EL (cell line): ENCODE measurements at regions not wholly inside any gene's neighbourhood (a gene's known extent, or its start where the extent isn't known, plus 50 kb on each side); places are given as distances from the start of the nearest gene placed in this dataset.
"Not testable (repeated sequence)": the region's sequence is repeated elsewhere in the genome, so short reads cannot be mapped to it uniquely, and the experiment has no call there.

Source experiments
- DNase-seq: peaks from one replicate; pipeline ENCODE4 v3.0.0-alpha.2; 2016

DNA sequence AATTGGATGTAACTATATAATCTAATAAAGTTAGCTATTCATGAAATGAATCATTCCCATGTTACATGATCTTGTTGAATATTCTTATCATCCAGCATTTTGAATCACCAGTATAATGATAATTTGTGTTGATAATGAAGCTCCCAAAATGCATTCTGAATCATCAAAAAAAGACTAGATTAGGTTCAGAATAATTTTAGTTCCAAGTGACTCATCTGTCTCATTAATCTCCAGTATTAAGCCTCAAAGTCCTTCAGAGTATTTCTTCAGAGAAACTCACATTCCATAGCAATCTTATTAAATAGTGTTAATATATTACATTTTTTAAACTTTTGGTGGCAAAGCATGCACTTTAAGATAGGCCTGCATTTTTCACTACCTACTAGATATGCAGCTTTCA is 207.5 kb downstream of the SLITRK5 start:
- DNase-seq = no peak

DNA sequence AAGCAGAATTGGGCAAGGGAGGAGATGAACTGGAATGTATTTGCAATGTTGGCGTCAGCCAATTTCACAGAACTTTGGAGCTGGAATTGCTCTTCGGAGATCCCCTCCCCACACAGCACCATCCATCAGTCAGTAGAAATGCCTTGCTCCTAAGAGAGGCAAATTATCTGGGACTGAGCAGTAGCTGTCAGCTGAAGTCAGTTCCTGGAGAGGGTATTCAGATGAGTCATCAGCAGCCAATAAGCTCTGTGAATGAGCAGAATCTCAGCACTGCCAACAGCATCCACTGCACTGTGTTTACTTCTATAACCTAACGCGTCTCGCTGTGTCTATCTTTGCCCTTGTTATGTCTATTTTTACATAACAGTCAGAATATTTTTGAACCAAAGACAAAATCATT is 213.7 kb downstream of the SLITRK5 start:
- DNase-seq = no peak

DNA sequence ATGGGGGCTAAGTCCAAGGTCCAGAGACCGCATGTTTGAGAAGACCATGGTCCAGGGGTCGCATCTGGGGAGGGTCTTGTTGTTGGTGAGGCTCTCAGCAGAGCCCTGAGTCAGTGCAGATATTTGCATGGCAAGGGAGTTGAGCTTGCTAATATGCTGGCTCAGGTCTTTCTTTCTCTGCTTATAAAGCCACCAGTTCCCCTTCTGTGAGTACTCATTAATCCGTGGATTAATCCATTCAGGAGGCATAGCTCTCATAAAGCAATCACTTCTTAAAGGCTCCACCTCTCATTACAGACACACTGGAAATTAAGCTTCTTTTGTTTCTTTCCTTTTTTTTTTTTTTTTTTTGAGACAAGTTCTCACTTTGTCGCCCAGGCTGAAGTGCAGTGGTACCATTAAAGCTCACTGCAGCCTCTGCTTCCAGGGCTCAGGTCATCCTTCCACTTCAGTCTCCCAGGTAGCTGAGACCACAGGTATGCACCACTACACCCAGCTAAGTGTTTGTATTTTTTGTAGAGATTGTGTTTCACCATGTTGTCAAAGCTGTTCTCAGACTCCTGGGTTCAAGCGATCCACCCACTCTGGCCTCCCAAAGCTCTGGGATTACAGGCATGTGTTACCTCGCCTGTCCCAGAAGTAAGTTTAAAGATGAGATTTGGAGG is 216.4 kb downstream of the SLITRK5 start:
- DNase-seq = no peak

DNA sequence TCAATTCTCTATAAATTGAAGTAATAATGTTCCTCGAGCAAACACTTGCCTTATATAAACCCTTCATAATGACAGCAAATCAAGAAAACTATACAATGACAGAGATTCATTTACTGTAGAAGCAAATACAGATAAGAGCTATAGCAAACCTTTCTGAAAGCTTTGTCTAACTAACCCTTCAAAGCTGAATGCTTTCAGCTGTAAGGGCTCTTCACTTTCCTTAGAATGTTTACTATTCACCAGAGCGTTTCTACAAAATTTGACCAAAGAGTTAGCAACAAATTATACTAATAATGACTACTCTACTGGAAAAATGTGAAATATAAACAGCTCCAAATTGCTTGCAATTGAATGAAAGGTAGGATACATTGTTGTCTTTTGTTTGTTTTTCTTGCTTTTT is 218.1 kb downstream of the SLITRK5 start:
- DNase-seq = no peak

DNA sequence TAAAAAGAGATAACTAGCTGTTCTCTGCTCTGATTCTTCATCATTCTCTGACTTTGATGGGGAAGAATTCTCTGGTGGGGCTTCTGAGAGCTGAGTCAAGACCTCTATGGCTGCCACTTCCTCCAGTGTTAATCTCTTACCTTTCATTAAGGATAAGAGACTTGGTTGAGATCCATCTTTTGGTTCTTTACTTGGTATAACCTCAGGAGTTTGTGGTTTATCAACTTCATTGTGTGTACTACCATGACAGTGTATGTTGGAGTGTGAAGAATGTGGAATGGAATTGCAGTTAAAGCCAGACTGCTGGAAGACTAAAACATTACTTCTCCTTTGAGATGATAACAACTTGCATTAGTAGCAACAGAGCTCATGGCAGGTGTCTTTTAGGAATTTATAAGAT is 222.0 kb downstream of the SLITRK5 start:
- DNase-seq = no peak

DNA sequence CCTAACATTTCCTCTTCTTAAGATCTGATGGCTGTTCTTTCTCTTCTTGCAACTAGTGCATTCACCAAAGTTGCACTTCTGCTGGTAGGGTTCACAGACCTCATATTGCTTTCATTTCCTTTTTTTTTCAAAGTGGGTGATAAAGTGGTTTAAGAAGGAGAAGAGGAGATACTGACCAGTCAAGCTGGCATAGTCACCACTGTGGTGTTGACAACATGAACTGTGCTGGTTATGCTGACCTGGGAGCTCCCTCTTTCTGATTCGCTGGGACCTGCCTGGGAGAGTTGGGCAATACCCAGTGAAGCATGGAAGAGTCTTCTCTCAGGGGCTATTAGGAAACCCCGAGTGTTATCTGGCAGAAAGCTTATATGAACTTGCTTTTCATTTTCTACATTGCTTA is 222.9 kb downstream of the SLITRK5 start:
- no peak for DNase-seq

- DNase-seq = no peak
Observed at GRCh38 chr13:87903553-87903952, 232.4 kb downstream of the SLITRK5 start.

DNA sequence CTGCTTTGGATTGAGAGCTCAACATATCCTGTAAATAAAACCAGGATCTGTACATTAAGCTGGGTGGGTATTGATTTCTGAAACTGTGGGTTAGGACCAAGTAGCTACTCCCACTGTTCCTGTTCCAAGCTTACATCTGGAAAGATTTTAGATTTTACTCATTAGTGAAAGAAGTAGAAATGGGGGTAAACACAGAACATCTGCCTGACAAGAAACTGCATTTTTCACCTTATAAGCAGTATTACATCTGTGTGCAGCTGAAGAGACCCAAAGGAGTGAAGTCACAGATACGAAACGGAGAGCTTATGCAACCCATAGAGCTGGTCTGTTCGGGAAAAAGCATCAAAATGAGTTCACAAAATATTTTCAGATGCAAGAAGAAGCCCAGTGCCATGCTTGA is 235.2 kb downstream of the SLITRK5 start:
- DNase-seq = no peak

DNA sequence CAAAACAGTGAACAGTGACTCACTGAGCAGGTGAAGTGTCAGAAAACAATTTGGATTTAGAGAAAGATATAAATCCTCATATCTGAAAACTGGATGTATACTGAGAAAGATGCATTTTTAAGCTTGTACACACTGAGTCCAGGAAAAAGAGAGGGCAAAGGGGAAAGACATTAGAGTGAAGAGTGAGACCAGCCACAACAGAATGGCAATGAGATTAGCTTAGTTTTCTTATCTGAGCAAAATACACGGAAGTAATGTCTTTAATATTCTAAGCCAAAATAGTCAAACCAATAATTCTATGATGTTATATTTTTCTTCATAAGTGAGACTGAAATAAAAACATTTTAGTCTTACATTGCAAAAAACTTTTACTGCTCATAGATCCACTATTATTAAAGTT is 236.0 kb downstream of the SLITRK5 start:
- no peak for DNase-seq

DNA sequence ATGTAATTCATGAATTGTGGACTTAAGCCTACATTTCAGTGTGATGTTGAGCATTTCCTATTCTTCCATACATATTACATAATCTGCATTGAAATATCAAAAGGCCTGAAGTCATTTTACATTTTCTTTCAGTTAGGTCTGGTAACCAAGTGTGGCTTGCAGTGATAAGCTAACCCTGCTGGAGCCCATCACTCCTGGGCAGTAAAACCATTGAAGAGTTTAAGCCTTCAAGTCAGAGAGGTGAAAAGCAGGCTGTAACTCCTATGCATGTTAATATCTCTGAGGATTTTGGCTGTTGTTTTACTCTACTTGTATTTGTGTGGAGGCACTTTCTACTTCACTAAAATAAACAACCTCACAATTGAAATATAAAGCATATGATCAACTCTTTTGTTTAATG is 248.8 kb downstream of the SLITRK5 start:
- DNase-seq = no peak

- DNase-seq = no peak
Observed at GRCh38 chr13:87923753-87924152, 252.6 kb downstream of the SLITRK5 start.

GRCh38 chr13:87925006-87925405 is 253.8 kb downstream of the SLITRK5 start:
- no peak for DNase-seq

DNA sequence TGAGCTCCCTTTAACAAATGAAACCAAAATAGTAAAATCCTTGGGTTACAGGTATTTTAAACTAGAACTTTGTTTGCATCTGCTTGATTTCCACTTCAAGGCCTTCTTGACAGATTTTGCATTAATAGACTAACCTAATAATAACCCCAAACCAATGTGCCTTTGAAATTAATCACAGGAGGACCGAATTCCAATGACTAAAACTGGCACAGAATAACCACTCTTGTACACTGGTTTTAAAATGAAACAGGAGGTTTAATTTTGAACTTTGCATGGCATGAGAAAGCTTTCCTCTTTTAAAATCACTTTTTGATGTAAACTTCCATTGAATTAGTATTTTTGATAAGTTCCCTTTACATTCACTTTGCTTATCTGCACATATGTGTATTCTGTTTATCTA is 269.6 kb downstream of the SLITRK5 start:
- DNase-seq = no peak

GRCh38 chr13:87941226-87941625 is 270.1 kb downstream of the SLITRK5 start:
- no peak for DNase-seq

DNA sequence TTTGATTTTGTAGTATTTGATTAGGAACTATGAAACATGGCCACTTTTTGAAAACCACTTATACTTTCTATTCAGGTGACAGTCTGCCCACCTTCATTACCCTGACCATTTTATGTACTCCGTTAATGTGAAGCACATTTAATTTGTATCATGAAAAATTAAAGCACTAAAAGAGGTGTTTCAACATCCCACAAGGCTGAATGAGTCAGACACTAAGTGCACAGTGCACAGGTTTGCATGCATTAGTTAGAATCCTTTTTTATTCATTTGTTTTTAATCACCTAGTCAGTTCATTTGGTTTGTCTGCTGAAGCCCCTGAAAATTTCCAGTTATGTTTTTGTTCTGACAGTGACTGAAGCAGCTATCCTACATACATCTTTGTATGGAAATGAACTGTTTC is 271.0 kb downstream of the SLITRK5 start:
- no peak for DNase-seq

DNA sequence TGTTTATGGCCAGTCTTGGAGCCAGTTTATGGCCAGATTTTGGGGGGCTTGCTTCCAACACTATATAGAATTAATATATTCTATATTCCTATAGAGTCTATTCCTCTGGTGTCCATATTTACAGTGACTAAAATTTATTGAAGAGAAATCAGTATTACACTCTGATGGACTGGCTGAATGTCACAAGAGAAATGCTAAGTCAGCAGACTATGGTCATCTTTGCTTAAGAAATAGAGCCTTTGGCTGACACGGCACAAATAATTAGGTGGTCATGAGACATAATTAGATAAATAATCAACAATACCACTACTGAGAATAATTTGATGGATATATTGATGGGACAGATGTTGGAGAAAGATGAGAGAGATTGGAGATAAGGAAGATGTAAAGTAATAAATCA is 272.9 kb downstream of the SLITRK5 start:
- no peak for DNase-seq

DNA sequence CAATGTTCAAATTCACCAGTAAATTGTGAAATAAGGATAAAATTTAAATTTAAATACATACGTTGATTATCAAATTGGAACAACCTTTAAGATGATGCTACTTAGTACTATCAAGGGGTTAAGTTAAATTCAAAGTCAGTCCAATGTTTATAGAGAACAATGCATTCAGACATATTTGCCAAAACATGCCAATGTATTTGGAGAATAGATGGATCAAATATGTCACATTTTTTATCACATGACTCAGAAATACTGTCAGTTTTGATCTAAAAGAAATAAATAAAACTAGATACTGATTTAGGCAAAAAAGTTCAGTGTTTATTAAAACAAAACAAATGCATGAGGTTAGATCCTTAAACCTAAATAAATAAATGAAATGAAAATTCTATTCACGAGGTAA is 281.2 kb downstream of the SLITRK5 start:
- DNase-seq = no peak

DNA sequence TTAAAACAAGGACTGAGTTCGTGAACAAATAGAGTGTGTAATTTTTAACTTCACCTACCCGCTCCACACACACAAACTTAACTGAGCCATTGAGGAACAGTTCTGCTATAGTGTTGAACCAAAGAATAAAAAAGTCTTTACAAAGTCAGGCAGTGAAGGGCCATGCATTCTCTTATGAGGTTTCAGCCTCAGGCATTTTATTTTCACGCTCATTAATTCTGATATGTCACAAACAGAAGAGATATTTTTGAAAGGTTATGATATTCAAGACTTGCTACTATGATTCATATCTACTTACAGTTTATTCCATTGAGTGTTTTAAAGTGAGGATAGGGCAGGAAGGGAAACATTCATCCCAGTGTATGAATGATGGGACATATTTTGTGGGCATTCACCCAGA is 282.2 kb downstream of the SLITRK5 start:
- no peak for DNase-seq

- peak; percentile 0 for DNase-seq
Observed at GRCh38 chr13:87954091-87954490, 282.9 kb downstream of the SLITRK5 start.

- no peak for DNase-seq
Observed at GRCh38 chr13:87961546-87961945, 290.4 kb downstream of the SLITRK5 start.

DNA sequence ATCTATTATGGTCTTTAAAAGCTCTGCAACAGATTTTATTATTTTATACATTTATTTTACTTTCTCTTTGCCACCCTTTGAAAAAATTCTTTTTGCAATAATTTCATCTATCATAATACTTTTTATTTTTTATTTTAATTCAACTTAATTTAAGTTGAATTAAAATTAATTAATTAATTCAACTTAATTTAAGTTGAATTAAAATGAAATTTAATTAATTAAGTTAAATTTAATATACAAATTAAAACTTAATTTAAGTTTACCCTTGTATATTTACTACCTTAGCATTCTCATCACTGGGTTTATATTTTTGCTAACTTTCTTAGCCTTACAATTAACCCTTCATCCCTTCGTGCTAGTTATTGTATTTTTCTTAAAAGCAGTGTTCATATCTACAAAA is 301.4 kb downstream of the SLITRK5 start:
- no peak for DNase-seq

- no peak for DNase-seq
Observed at GRCh38 chr13:87975035-87975434, 303.9 kb downstream of the SLITRK5 start.

DNA sequence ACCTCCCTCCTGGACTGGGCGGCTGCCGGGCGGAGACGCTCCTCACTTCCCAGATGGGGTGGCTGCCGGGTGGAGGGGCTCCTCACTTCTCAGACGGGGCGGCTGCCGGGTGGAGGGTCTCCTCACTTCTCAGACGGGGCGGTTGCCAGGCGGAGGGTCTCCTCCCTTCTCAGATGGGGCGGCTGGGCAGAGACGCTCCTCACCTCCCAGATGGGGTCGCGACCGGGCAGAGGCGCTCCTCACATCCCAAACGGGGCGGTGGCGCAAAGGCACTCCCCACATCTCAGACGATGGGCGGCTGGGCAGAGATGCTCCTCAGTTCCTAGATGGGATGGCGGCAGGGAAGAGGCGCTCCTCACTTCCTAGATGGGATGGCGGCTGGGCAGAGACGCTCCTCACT is 305.5 kb downstream of the SLITRK5 start:
- not testable (repeated sequence) for DNase-seq

DNA sequence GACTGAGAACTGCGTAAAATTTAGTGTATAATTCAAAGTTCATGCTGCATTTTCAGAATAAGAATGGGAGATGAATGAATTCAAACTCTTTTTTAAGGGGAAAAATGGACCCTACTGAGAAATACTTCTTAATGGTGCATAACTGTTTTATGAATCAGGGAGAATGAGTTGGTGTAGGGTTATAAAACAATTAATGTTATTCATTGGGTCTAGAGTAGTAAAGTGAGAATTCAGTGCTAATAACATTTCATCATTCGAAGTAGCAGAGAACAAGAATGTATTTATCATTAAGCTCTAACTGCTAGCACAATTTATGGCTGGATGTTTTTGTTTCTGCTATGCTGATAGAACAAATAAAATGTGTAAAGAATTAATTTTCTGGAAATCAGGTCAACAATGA is 310.2 kb downstream of the SLITRK5 start:
- DNase-seq = no peak

- no peak for DNase-seq
Observed at GRCh38 chr13:87982400-87982799, 311.2 kb downstream of the SLITRK5 start.
